ENCODE measurements at regions not wholly inside any gene's neighbourhood (a gene's known extent, or its start where the extent isn't known, plus 50 kb on each side); places are given as distances from the start of the nearest gene placed in this dataset.

- TF ChIP-seq, protein P1, sequence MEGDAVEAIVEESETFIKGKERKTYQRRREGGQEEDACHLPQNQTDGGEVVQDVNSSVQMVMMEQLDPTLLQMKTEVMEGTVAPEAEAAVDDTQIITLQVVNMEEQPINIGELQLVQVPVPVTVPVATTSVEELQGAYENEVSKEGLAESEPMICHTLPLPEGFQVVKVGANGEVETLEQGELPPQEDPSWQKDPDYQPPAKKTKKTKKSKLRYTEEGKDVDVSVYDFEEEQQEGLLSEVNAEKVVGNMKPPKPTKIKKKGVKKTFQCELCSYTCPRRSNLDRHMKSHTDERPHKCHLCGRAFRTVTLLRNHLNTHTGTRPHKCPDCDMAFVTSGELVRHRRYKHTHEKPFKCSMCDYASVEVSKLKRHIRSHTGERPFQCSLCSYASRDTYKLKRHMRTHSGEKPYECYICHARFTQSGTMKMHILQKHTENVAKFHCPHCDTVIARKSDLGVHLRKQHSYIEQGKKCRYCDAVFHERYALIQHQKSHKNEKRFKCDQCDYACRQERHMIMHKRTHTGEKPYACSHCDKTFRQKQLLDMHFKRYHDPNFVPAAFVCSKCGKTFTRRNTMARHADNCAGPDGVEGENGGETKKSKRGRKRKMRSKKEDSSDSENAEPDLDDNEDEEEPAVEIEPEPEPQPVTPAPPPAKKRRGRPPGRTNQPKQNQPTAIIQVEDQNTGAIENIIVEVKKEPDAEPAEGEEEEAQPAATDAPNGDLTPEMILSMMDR (IDR thresholded peaks at IDR 0.05): no peak
- no peak for TF ChIP-seq POLR2A (IDR thresholded peaks at IDR 0.05)
Observed at GRCh38 chrX:7570432-7571029, 272.4 kb upstream of the VCX start.
